GM23248 (cell line): ENCODE measurements at regions not wholly inside any gene's neighbourhood (a gene's known extent, or its start where the extent isn't known, plus 50 kb on each side); places are given as distances from the start of the nearest gene placed in this dataset.

Source experiments
- DNase-seq: peaks from one replicate; pipeline ENCODE4 v3.0.0-alpha.2; 2015
- H2AFZ ChIP-seq: fragments of 200-600 bp; sonication (generic); 2 replicates; pipeline ENCODE4 v1.6.1; 2016; ENCODE audit warnings: antibody characterized with exemption
- H3F3A ChIP-seq: fragments of 200-600 bp; sonication (generic); 2 replicates; pipeline ENCODE4 v1.6.1; 2016; ENCODE audit warnings: mild to moderate bottlenecking, antibody characterized with exemption, mixed run types; ENCODE audit not compliant: insufficient read depth
- H3K27ac ChIP-seq: fragments of 200-600 bp; sonication (generic); 2 replicates; pipeline ENCODE4 v1.5.1; 2016; ENCODE audit warnings: mild to moderate bottlenecking
- H3K27me3 ChIP-seq: fragments of 200-600 bp; sonication (generic); replicated peaks from 2 replicates; pipeline ENCODE4 v1.6.1; 2016; ENCODE audit warnings: mild to moderate bottlenecking; ENCODE audit not compliant: insufficient read depth
- H3K36me3 ChIP-seq: fragments of 200-600 bp; sonication (generic); 2 replicates; pipeline ENCODE4 v1.6.1; 2016; ENCODE audit warnings: low read depth, mild to moderate bottlenecking
- H3K4me1 ChIP-seq: fragments of 200-600 bp; sonication (generic); 2 replicates; pipeline ENCODE4 v1.6.1; 2016; ENCODE audit warnings: mild to moderate bottlenecking; ENCODE audit not compliant: insufficient read depth
- H3K4me2 ChIP-seq: fragments of 200-600 bp; sonication (generic); one replicate; pipeline ENCODE4 v1.6.1; 2016; ENCODE audit warnings: mild to moderate bottlenecking; ENCODE audit not compliant: unreplicated experiment
- H3K4me3 ChIP-seq: fragments of 200-600 bp; sonication (generic); 2 replicates; pipeline ENCODE4 v1.5.1; 2016; ENCODE audit warnings: mild to moderate bottlenecking
- H3K79me2 ChIP-seq: fragments of 200-600 bp; sonication (generic); 2 replicates; pipeline ENCODE4 v1.6.1; 2016; ENCODE audit warnings: mild to moderate bottlenecking; ENCODE audit not compliant: insufficient read depth
- H3K9ac ChIP-seq: fragments of 200-600 bp; sonication (generic); 2 replicates; pipeline ENCODE4 v1.6.1; 2016; ENCODE audit warnings: mild to moderate bottlenecking
- H3K9me2 ChIP-seq: fragments of 200-600 bp; sonication (generic); 2 replicates; pipeline ENCODE4 v1.6.1; 2016; ENCODE audit warnings: mixed run types, mild to moderate bottlenecking, moderate library complexity; ENCODE audit not compliant: insufficient read depth
- H3K9me3 ChIP-seq: fragments of 200-600 bp; sonication (generic); one replicate; pipeline ENCODE4 v1.6.1; 2017; ENCODE audit warnings: low read depth
- H4K20me1 ChIP-seq: fragments of 200-600 bp; sonication (generic); 2 replicates; pipeline ENCODE4 v1.6.0; 2016; ENCODE audit not compliant: insufficient read depth
- EZH2 ChIP-seq: fragments of 200-600 bp; sonication (generic); IDR thresholded peaks from 2 replicates; pipeline ENCODE4 v1.6.1; 2018; ENCODE audit warnings: antibody characterized with exemption, mild to moderate bottlenecking; ENCODE audit not compliant: insufficient read depth, poor library complexity, severe bottlenecking
- EZH2phosphoT487 ChIP-seq: fragments of 200-600 bp; sonication (generic); IDR thresholded peaks from 2 replicates; pipeline ENCODE4 v1.6.1; 2018; ENCODE audit warnings: antibody characterized with exemption, moderate library complexity, mild to moderate bottlenecking, low read depth; ENCODE audit not compliant: insufficient read depth
- WGBS, 2 experiments: methylation state at CpG; one replicate each; pipeline ENCODE4 v1.1.6; 2015 to 2017; ENCODE audit warnings: low lambda C conversion rate in 2 of 2, low coverage in 1 of 2; ENCODE audit errors: missing lambda C conversion rate in 2 of 2; 5-methylcytosine and 5-hydroxymethylcytosine counted together
- in situ Hi-C: fragments of 300-500 bp; cut with MboI; formaldehyde crosslinking; loops from 2 replicates; pipeline ENCODE4 v1.15.0; 2020

DNA sequence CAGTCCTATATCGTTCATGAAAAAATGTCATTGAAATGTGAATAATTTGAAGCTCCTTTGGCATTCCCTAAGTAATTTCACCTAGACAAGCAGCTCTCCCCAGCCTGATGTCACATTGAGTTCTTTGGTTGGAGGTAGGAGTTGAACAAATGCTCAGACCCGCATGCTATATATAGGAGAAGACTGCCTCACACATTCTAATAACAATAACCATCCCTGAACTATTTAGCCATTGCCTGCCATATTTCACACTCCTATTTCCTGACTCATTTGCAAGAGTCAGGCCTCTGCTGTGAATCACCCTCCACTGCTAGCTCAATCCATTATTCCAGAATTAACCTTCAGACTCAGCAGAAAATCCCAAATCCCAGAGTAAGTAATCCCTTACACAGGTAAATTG is 256.6 kb upstream of the ACVR2A start:
- no peak for TF ChIP-seq EZH2
- no peak for TF ChIP-seq EZH2phosphoT487
- H2AFZ ChIP-seq, result 0 out of 2 replicates have a peak overlapping the region, but pooled peaks have one; percentile 11
- DNase-seq, result peak; percentile 90
- peak overlapping the region; percentile 49 for H3K27ac ChIP-seq
- no peak overlapping the region for H3K9ac ChIP-seq
- in situ Hi-C loops, result no loop called here
- WGBS, 2 experiments, result 25 to 34% methylated on average over 2 of the region's 2 CpGs
- H3K27me3 ChIP-seq, result no peaks in the 10 kb centered on the region
- no peak overlapping the region for H3K4me3 ChIP-seq
- H3K9me2 ChIP-seq, result no peaks in the 10 kb centered on the region
- no peaks in the 10 kb centered on the region for H3K9me3 ChIP-seq
- H3K36me3 ChIP-seq, result no peaks in the 10 kb centered on the region
- no peaks in the 10 kb centered on the region for H3K79me2 ChIP-seq
- peaks cover 18% of the 10 kb centered on the region for H3K4me1 ChIP-seq
- peaks cover 16% of the 10 kb centered on the region for H3F3A ChIP-seq
- no peaks in the 10 kb centered on the region for H4K20me1 ChIP-seq
- H3K4me2 ChIP-seq, result peak overlapping the region; percentile 16

DNA sequence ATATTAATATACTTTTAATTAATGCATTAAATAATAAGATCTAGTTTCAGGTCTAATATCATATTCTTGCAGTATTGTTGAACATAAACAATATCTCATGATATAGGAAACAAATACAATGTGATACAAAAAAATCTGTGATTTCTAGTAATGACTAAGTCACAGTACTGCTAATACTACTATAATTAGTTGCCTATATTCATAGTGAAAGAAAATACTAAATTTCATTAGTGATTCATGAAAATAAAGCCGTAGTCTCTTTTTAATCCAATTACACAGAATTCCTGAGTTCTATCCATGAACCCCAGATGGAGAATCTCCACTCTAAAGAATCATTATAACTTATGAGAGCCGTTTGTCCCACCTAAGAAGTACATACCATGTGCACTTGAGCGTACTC is 266.3 kb upstream of the ACVR2A start:
- in situ Hi-C loops, result no loop called here

DNA sequence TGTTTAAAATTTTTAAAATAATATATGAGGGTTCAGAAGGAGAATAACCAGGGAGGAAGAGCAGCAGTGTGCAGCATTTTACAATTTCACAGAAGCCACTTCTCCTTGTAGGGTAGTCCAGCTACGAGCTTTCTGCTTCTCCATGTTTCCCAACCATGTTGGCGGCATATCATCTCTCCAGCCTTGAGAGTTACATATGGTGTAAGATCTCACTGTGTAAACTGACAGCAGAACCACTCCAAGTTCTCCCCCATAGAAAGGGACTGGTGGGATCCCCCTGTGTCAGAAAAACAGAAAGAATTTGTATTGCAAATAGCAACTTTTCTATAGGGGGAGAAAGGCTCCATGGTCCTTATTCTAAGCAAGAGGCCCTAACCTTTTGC is 266.8 kb upstream of the ACVR2A start:
- no peaks in the 10 kb centered on the region for H4K20me1 ChIP-seq
- in situ Hi-C loops, result no loop called here

More for the DNA sequence above, 266.3 kb upstream of the ACVR2A start:
- Histone ChIP-seq H3K27ac (no peak overlapping the region), H3K79me2 (no peaks in the 10 kb centered on the region), H3K9me3 (no peaks in the 10 kb centered on the region), H2AFZ (no peak overlapping the region), H3K4me3 (no peak overlapping the region), H3K4me2 (no peak overlapping the region), H3K36me3 (no peaks in the 10 kb centered on the region), H3K4me1 (no peaks in the 10 kb centered on the region), H3F3A (no peaks in the 10 kb centered on the region), H3K9ac (no peak overlapping the region), H3K27me3 (no peaks in the 10 kb centered on the region), H4K20me1 (no peaks in the 10 kb centered on the region), H3K9me2 (peaks cover 4% of the 10 kb centered on the region; the same call in 1 of the 2 replicates)
- no peak for DNase-seq
- no peak for TF ChIP-seq EZH2
- TF ChIP-seq EZH2phosphoT487, result no peak
- 68 to 74% methylated on average over 3 of the region's 3 CpGs for WGBS, 2 experiments

DNA sequence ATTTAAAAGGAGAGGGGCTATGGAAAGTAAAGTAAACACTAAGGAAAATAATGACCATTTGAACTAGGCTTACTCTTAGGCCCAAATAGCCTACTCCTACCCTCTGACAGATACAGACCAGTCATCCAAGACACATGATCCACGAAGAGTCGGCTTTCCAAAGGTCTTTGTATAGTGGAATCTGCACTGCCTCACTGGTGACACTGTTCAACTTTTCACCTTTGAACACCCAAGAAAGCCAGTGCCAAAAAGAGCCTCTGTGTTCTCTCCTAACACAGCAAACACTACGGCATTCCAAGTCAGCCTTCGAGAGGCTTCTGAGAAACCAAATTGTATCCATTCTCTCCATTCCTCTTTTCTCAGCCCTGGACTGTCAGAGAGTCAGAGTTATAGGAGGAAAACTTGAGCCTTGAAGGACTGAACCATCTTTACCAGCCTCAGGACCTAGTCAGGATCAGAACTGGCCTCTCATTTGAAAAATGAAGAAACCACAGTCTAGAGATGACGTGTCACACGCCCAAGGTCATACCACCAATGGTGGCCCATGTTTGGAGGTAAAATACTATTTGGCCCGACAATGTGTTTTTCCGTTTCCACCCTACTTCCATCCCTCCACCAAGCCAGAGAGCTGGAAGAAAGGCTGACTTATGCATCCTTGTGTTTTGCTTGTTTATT is 267.4 kb upstream of the ACVR2A start:
- in situ Hi-C loops, result no loop called here
- Histone ChIP-seq H3K4me3 (no peak overlapping the region), H3K79me2 (no peaks in the 10 kb centered on the region), H3K27me3 (no peaks in the 10 kb centered on the region), H3K36me3 (no peaks in the 10 kb centered on the region), H3K27ac (no peak overlapping the region), H3K9me3 (no peaks in the 10 kb centered on the region), H3K4me2 (no peak overlapping the region), H4K20me1 (no peaks in the 10 kb centered on the region), H3K9me2 (peaks cover 4% of the 10 kb centered on the region; the same call in 1 of the 2 replicates), H3K9ac (no peak overlapping the region), H3F3A (no peaks in the 10 kb centered on the region), H2AFZ (no peak overlapping the region), H3K4me1 (no peaks in the 10 kb centered on the region)
- WGBS, 2 experiments, result 68% methylated on average over 8 of the region's 8 CpGs
- no peak for TF ChIP-seq EZH2
- no peak for TF ChIP-seq EZH2phosphoT487
- DNase-seq, result no peak

More for the DNA sequence above, 266.8 kb upstream of the ACVR2A start:
- Histone ChIP-seq H3K4me2 (no peak overlapping the region), H3K36me3 (no peaks in the 10 kb centered on the region), H3K9ac (no peak overlapping the region), H2AFZ (no peak overlapping the region), H3K79me2 (no peaks in the 10 kb centered on the region), H3K27me3 (no peaks in the 10 kb centered on the region), H3K9me2 (peaks cover 4% of the 10 kb centered on the region; the same call in 1 of the 2 replicates), H3K4me1 (no peaks in the 10 kb centered on the region), H3K9me3 (no peaks in the 10 kb centered on the region), H3K27ac (no peak overlapping the region), H3K4me3 (no peak overlapping the region), H3F3A (no peaks in the 10 kb centered on the region)
- TF ChIP-seq EZH2phosphoT487 (no peak), EZH2 (no peak)
- WGBS, 2 experiments, result 86 to 95% methylated on average over 2 of the region's 2 CpGs
- DNase-seq, result no peak
